OCI-LY7 (cell line): ENCODE measurements at regions not wholly inside any gene's neighbourhood (a gene's known extent, or its start where the extent isn't known, plus 50 kb on each side); places are given as distances from the start of the nearest gene placed in this dataset.
"Not testable (repeated sequence)": the region's sequence is repeated elsewhere in the genome, so short reads cannot be mapped to it uniquely, and the experiment has no call there.

Experiments
- BruUV-seq: library from RNA; stranded (reverse); fragments of 400-500 nt; replicated peaks from 2 replicates; lab custom pipeline; 2021; lab: Mats Ljungman, UMichigan
- CTCF ChIA-PET: fragments of 300-600 bp; sonication (Branson Sonifier 250); formaldehyde crosslinking; loops from one replicate; lab custom pipeline; 2022; ENCODE audit warnings: antibody characterized with exemption; ENCODE audit not compliant: unreplicated experiment; lab: Charles Lee
- POLR2A ChIA-PET: fragments of 300-600 bp; sonication (Branson Sonifier 250); formaldehyde crosslinking; loops from one replicate; lab custom pipeline; 2022; ENCODE audit warnings: antibody characterized with exemption; lab: Charles Lee
- DNase-seq: peaks from one replicate; pipeline ENCODE4 v3.0.0-alpha.2; 2015; ENCODE audit warnings: low spot score
- H2AFZ ChIP-seq: fragments of 200-600 bp; sonication (generic), shearing (Covaris generic); 2 replicates; pipeline ENCODE4 v1.6.1; 2014; ENCODE audit warnings: mild to moderate bottlenecking, antibody characterized with exemption, low read length, moderate library complexity
- H3K27ac ChIP-seq: fragments of 200-600 bp; sonication (generic); 2 replicates; pipeline ENCODE4 v1.5.1; 2014; ENCODE audit warnings: mixed run types, low read depth, mild to moderate bottlenecking, moderate library complexity, low read length, inconsistent platforms; ENCODE audit not compliant: poor library complexity, severe bottlenecking
- H3K36me3 ChIP-seq: fragments of 200-600 bp; sonication (generic); 2 replicates; pipeline ENCODE4 v1.6.1; 2014; ENCODE audit warnings: mild to moderate bottlenecking, antibody characterized with exemption, low read length, moderate library complexity, mixed read lengths; ENCODE audit not compliant: insufficient read depth
- H3K4me1 ChIP-seq: fragments of 200-600 bp; sonication (generic); 2 replicates; pipeline ENCODE4 v1.5.1; 2014; ENCODE audit warnings: mild to moderate bottlenecking, low read length; ENCODE audit not compliant: insufficient read depth, poor library complexity, severe bottlenecking
- H3K4me2 ChIP-seq: fragments of 200-600 bp; sonication (generic); 2 replicates; pipeline ENCODE4 v1.6.1; 2014; ENCODE audit warnings: mild to moderate bottlenecking, low read length
- H3K4me3 ChIP-seq: fragments of 200-600 bp; sonication (generic); 2 replicates; pipeline ENCODE4 v1.5.1; 2014; ENCODE audit warnings: mild to moderate bottlenecking, low read depth, low read length; ENCODE audit not compliant: poor library complexity, severe bottlenecking
- H3K79me2 ChIP-seq: fragments of 200-600 bp; sonication (generic); 2 replicates; pipeline ENCODE4 v1.6.1; 2016; ENCODE audit warnings: low read depth, mild to moderate bottlenecking, low read length, moderate library complexity, mixed read lengths; ENCODE audit not compliant: insufficient read depth
- H3K9me2 ChIP-seq: fragments of 200-600 bp; sonication (generic); 2 replicates; pipeline ENCODE4 v1.6.1; 2016; ENCODE audit warnings: mild to moderate bottlenecking, low read length, mixed read lengths; ENCODE audit not compliant: insufficient read depth
- H3K9me3 ChIP-seq: fragments of 200-600 bp; sonication (generic); 2 replicates; pipeline ENCODE4 v1.6.1; 2014; ENCODE audit warnings: mild to moderate bottlenecking, mixed run types, low read length, mixed read lengths
- H4K20me1 ChIP-seq: fragments of 200-600 bp; sonication (generic); 2 replicates; pipeline ENCODE4 v1.6.1; 2014; ENCODE audit warnings: mild to moderate bottlenecking, antibody characterized with exemption, low read length, moderate library complexity, mixed read lengths; ENCODE audit not compliant: insufficient read depth
- EZH2phosphoT487 ChIP-seq: fragments of 200-600 bp; sonication (generic); IDR thresholded peaks from 2 replicates; pipeline ENCODE4 v1.6.1; 2018; ENCODE audit warnings: low read depth, borderline replicate concordance, mild to moderate bottlenecking, mixed run types, antibody characterized with exemption, low read length, moderate library complexity, mixed read lengths
- intact Hi-C: fragments of 100-400 bp; cut with micrococcal nuclease; formaldehyde crosslinking; loops from one replicate; pipeline ENCODE4 v1.10.0; 2022; ENCODE audit not compliant: unreplicated experiment
- TF ChIP-seq, protein P1 (sequence below): fragments of 200-600 bp; sonication (generic); conservative IDR thresholded peaks from 2 replicates; pipeline ENCODE4 v1.5.1; 2014; ENCODE audit warnings: mild to moderate bottlenecking, antibody characterized with exemption, low read length, moderate library complexity, mixed read lengths

DNA sequence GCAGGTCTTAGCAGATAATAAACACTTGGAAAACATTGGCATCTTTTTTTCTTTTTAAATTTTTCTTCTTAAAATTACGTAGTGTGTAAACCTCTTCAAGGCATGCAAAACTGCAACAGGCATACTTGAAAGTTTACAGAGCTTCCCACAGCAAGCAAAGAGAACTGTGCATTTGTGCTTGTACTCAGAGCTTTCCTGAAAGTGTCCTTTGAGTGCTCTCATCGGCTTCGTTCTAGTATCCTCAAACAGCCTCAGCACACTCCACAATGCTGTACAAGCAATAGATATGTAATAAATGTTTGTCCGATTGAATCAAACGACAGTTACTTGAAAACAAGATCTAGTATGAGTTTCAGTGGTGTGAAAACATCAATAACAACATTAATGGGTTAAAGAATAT is 227.5 kb downstream of the PAPSS1 start:
- TF ChIP-seq EZH2phosphoT487 = no peak
- TF ChIP-seq, protein P1, sequence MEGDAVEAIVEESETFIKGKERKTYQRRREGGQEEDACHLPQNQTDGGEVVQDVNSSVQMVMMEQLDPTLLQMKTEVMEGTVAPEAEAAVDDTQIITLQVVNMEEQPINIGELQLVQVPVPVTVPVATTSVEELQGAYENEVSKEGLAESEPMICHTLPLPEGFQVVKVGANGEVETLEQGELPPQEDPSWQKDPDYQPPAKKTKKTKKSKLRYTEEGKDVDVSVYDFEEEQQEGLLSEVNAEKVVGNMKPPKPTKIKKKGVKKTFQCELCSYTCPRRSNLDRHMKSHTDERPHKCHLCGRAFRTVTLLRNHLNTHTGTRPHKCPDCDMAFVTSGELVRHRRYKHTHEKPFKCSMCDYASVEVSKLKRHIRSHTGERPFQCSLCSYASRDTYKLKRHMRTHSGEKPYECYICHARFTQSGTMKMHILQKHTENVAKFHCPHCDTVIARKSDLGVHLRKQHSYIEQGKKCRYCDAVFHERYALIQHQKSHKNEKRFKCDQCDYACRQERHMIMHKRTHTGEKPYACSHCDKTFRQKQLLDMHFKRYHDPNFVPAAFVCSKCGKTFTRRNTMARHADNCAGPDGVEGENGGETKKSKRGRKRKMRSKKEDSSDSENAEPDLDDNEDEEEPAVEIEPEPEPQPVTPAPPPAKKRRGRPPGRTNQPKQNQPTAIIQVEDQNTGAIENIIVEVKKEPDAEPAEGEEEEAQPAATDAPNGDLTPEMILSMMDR = no peak
- CTCF ChIA-PET = no interaction called here
- no peak overlapping the region for H3K4me2 ChIP-seq
- H3K27ac ChIP-seq = no peak overlapping the region
- no peaks in the 10 kb centered on the region for H3K9me2 ChIP-seq
- H3K4me1 ChIP-seq = no peaks in the 10 kb centered on the region
- no peak for DNase-seq
- H3K4me3 ChIP-seq = no peak overlapping the region
- BruUV-seq = no TSS peak
- POLR2A ChIA-PET = interaction anchor here (0.5 to 0.6 kb wide), 3 partner anchors 311 to 405 kb away, joined by 3 read pairs; no protein-coding TSS in a partner anchor
- H3K36me3 ChIP-seq = no peaks in the 10 kb centered on the region
- H2AFZ ChIP-seq = no peak overlapping the region
- no peaks in the 10 kb centered on the region for H3K79me2 ChIP-seq
- intact Hi-C loops = no loop called here
- no peaks in the 10 kb centered on the region for H4K20me1 ChIP-seq
- H3K9me3 ChIP-seq = no peaks in the 10 kb centered on the region

DNA sequence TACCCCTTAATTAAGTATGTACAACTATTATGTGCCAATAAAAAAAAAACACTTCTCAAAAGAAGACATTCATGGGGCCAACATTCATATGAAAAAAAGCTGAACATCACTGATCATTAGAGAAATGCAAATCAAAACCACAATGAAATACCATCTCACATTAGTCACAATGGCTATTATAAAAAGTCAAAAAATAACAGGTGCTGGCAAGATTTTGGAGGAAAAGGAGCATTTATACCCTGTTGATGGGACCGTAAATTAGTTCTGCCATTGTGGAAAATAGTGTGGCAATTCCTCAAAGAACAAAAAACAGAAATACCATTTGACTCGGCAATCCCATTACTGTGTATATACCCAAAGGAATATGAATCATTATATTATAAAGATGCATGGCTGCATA is 229.9 kb downstream of the PAPSS1 start:
- no peaks in the 10 kb centered on the region for H3K36me3 ChIP-seq
- H3K4me1 ChIP-seq = no peaks in the 10 kb centered on the region
- no peaks in the 10 kb centered on the region for H3K9me3 ChIP-seq
- CTCF ChIA-PET = no interaction called here
- no peak overlapping the region for H3K27ac ChIP-seq
- H3K79me2 ChIP-seq = no peaks in the 10 kb centered on the region
- intact Hi-C loops = no loop called here
- POLR2A ChIA-PET = interaction anchor here (0.6 kb wide), 1 partner anchor 375 kb away, joined by 3 read pairs; no protein-coding TSS in a partner anchor
- no peaks in the 10 kb centered on the region for H4K20me1 ChIP-seq
- no peak overlapping the region for H3K4me3 ChIP-seq
- no TSS peak for BruUV-seq
- H2AFZ ChIP-seq = no peak overlapping the region
- no peak overlapping the region for H3K4me2 ChIP-seq
- TF ChIP-seq EZH2phosphoT487 = no peak
- TF ChIP-seq, protein P1 = no peak
- H3K9me2 ChIP-seq = no peaks in the 10 kb centered on the region
- DNase-seq = no peak

DNA sequence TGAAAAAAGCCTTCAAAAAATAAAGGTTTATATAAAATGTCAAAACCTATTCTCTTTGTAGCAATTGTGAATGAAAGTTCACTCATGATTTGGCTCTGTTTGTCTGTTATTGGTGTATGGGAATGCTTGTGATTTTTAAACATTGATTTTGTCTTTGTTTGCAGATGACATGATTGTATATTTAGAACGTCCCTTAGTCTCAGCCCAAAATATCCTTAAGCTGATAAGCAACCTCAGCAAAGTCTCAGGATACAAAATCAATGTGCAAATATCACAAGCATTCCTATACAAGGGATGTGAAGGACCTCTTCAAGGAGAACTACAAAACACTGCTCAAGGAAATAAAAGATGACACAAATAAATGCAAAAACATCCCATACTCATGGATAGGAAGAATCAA is 236.4 kb downstream of the PAPSS1 start:
- CTCF ChIA-PET, DNase-seq, H4K20me1 ChIP-seq, H3K79me2 ChIP-seq, H3K27ac ChIP-seq, intact Hi-C loops, H3K9me2 ChIP-seq, H3K4me1 ChIP-seq, H2AFZ ChIP-seq, H3K36me3 ChIP-seq, H3K4me2 ChIP-seq, H3K4me3 ChIP-seq, BruUV-seq, H3K9me3 ChIP-seq: not testable (repeated sequence)
- POLR2A ChIA-PET = interaction anchor here (0.6 kb wide), 2 partner anchors 16 to 437 kb away, joined by 3 to 4 read pairs; no protein-coding TSS in a partner anchor
